ENCODE measurements at regions not wholly inside any gene's neighbourhood (a gene's known extent, or its start where the extent isn't known, plus 50 kb on each side); places are given as distances from the start of the nearest gene placed in this dataset.
A peak's percentile ranks its signal among the peaks of the same experiment; 100 is the strongest.

DNA sequence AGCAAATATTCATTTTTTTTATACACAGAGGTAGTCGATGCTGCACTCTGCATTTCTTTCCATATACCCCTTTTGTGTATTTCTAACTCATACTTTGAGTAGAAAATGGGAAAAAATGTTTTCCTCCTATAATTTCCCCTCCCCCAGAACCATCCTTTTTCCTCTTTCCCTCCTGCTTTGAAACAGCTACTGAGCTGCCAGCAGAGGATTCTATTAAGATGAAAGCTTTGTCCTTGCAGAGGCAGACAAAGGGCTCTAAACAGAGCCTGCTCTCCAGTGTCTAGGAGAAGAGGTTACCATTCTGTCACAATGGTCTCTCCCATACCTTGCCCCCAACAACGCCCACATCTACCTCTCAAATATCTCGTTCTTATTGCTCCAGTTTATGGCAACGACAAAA is 74.6 kb upstream of the OSBPL8 start:
- Histone ChIP-seq H3K4me1 (ENCODE audit: control insufficient read depth, insufficient read depth, low read length, poor library complexity, severe bottlenecking) (peaks cover 14% of the 10 kb centered on the region), H3K9me3 (ENCODE audit: control insufficient read depth, low read length) (no peaks in the 10 kb centered on the region), H3K36me3 (ENCODE audit: control insufficient read depth, insufficient read depth, low read length) (no peaks in the 10 kb centered on the region), H3K27ac (ENCODE audit: low read depth, low read length, severe bottlenecking) (peak overlapping the region; percentile 31), H3K4me3 (ENCODE audit: extremely low read depth, insufficient read depth, low read length, poor library complexity, severe bottlenecking) (no peak overlapping the region)
- WGBS, 2 experiments (ENCODE audit: insufficient coverage in 2 of 2), result 40% methylated on average over 1 of the region's 4 CpGs; no CpG with 5 or more reads in 1 of the 2 experiments

DNA sequence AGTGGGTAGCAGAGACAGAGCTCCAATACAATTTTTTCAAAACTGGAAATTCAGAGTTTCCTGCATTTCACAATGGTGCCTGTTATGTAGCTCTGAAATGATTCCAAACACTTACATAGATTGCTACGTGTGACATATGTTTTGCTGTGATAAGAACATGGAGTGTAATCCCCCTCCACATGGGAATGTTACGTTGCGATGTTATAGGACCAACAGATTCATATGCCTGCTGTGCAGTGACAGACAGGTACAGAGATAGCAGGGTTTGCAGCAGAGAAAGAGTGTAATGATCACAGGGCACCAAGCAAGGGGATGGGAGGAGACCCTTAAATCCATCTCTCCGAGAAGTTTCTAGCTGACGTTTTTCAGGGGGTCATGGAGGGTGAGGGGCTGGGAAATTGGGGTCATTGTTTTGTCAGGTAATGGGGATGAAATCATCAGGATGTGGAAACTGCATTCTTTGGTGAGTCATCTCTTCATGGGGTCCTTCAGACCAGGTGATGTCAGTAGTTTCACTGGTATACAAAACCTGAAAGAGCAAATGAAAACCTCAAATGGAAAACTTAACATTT is 76.6 kb upstream of the OSBPL8 start:
- 78 to 92% methylated on average over 2 to 5 of the region's 5 CpGs for WGBS, 2 experiments (ENCODE audit: insufficient coverage in 2 of 2)
- Histone ChIP-seq H3K9me3 (ENCODE audit: control insufficient read depth, low read length) (no peaks in the 10 kb centered on the region), H3K4me1 (ENCODE audit: control insufficient read depth, insufficient read depth, low read length, poor library complexity, severe bottlenecking) (peaks cover 14% of the 10 kb centered on the region), H3K36me3 (ENCODE audit: control insufficient read depth, insufficient read depth, low read length) (no peaks in the 10 kb centered on the region), H3K4me3 (ENCODE audit: extremely low read depth, insufficient read depth, low read length, poor library complexity, severe bottlenecking) (no peak overlapping the region), H3K27ac (ENCODE audit: low read depth, low read length, severe bottlenecking) (no peak overlapping the region)

DNA sequence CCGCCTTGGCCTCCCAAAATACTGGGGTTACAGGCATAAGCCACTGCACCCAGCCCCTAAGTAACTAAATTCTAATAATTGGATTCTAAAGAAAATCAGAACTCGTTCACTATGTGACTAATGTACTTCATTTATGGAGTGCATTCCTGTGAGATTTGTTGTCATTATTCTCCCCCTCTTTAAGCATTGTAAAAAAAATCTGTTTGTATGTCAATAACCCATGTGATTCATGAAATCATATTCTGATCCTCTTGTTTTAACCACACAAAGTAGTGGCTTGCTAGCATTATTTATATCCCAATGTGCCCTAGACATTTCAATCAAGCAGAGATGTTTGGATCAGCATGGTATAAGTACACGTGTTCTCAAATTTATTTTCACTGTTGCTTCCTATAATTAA is 78.2 kb upstream of the OSBPL8 start:
- Histone ChIP-seq H3K27ac (ENCODE audit: low read depth, low read length, severe bottlenecking) (no peak overlapping the region), H3K9me3 (ENCODE audit: control insufficient read depth, low read length) (no peaks in the 10 kb centered on the region), H3K4me3 (ENCODE audit: extremely low read depth, insufficient read depth, low read length, poor library complexity, severe bottlenecking) (no peak overlapping the region), H3K36me3 (ENCODE audit: control insufficient read depth, insufficient read depth, low read length) (no peaks in the 10 kb centered on the region), H3K4me1 (ENCODE audit: control insufficient read depth, insufficient read depth, low read length, poor library complexity, severe bottlenecking) (peaks cover 14% of the 10 kb centered on the region)
- WGBS, 2 experiments (ENCODE audit: insufficient coverage in 2 of 2), result 100% methylated on average over 1 of the region's 3 CpGs; no CpG with 5 or more reads in 1 of the 2 experiments

DNA sequence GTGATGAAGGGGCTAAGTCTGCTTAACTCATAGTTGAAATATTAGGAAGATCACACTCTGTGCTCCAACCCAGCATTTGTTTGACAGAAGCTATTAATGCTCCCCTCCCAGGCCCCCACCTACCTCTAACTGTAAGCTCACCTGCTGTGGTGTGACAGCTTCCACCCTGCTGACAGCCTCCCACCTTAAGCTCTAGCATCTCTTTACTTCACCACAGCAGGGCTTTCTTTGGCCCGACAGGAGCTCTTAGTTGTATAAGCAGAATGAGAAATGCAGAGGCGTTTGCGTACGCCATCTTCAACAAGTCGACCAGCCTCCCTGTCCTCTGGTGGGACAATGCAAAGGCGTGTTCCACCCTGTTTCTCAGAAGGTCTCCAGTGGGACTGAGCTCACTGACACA is 80.1 kb upstream of the OSBPL8 start:
- H3K4me3 ChIP-seq (ENCODE audit: extremely low read depth, insufficient read depth, low read length, poor library complexity, severe bottlenecking), result no peak overlapping the region
- peaks cover 4% of the 10 kb centered on the region for H3K4me1 ChIP-seq (ENCODE audit: control insufficient read depth, insufficient read depth, low read length, poor library complexity, severe bottlenecking)
- H3K9me3 ChIP-seq (ENCODE audit: control insufficient read depth, low read length), result no peaks in the 10 kb centered on the region
- H3K27ac ChIP-seq (ENCODE audit: low read depth, low read length, severe bottlenecking), result no peak overlapping the region
- 91 to 100% methylated on average over 2 to 5 of the region's 6 CpGs for WGBS, 2 experiments (ENCODE audit: insufficient coverage in 2 of 2)
- no peaks in the 10 kb centered on the region for H3K36me3 ChIP-seq (ENCODE audit: control insufficient read depth, insufficient read depth, low read length)

DNA sequence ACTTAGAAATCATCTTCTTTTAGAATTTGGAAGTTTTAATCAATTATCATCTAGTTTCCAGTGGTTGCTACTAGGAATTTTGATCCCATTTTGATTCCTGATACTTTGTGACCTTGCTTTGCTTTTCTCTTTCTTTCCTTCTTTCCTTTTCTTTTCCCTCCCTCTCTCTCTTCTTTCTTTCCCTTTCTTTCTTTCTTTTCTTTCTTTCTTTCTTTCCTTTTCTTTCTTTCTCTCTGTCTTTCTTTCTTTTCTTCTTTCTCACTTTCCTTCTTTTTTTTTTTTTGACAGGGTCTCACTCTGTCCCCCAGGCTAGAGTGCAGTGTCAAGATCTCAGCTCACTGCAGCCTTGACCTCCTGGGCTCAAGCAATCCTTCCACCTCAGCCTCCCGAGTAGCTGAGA is 81.5 kb upstream of the OSBPL8 start:
- H3K27ac ChIP-seq (ENCODE audit: low read depth, low read length, severe bottlenecking), result no peak overlapping the region
- no CpG with 5 or more reads among the region's 1 CpG for WGBS, 2 experiments (ENCODE audit: insufficient coverage in 2 of 2)
- no peak overlapping the region for H3K4me3 ChIP-seq (ENCODE audit: extremely low read depth, insufficient read depth, low read length, poor library complexity, severe bottlenecking)
- H3K9me3 ChIP-seq (ENCODE audit: control insufficient read depth, low read length), result no peaks in the 10 kb centered on the region
- peaks cover 4% of the 10 kb centered on the region for H3K4me1 ChIP-seq (ENCODE audit: control insufficient read depth, insufficient read depth, low read length, poor library complexity, severe bottlenecking)
- H3K36me3 ChIP-seq (ENCODE audit: control insufficient read depth, insufficient read depth, low read length), result no peaks in the 10 kb centered on the region

DNA sequence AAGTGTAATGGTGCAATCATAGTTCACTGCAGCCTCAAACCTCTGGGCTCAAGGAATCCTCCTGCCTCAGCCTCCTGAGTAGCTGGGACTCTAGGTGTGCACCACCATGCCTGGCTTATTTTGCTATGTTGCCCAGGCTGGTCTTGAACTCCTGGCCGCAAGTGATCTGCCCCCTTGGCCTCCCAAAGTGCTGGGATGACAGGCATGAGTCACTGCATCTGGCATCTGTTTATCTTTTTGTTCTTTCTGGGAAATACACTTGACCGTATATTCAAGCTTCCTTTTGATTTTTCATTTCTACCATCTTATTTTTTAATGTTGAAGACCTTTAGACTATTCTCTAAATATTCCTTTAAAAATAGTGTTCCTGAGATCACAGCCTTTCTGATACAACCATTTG is 82.4 kb upstream of the OSBPL8 start:
- Histone ChIP-seq H3K27ac (ENCODE audit: low read depth, low read length, severe bottlenecking) (no peak overlapping the region), H3K4me1 (ENCODE audit: control insufficient read depth, insufficient read depth, low read length, poor library complexity, severe bottlenecking) (no peaks in the 10 kb centered on the region), H3K9me3 (ENCODE audit: control insufficient read depth, low read length) (no peaks in the 10 kb centered on the region), H3K4me3 (ENCODE audit: extremely low read depth, insufficient read depth, low read length, poor library complexity, severe bottlenecking) (no peak overlapping the region), H3K36me3 (ENCODE audit: control insufficient read depth, insufficient read depth, low read length) (no peaks in the 10 kb centered on the region)
- 75 to 85% methylated on average over 1 to 2 of the region's 2 CpGs for WGBS, 2 experiments (ENCODE audit: insufficient coverage in 2 of 2)

DNA sequence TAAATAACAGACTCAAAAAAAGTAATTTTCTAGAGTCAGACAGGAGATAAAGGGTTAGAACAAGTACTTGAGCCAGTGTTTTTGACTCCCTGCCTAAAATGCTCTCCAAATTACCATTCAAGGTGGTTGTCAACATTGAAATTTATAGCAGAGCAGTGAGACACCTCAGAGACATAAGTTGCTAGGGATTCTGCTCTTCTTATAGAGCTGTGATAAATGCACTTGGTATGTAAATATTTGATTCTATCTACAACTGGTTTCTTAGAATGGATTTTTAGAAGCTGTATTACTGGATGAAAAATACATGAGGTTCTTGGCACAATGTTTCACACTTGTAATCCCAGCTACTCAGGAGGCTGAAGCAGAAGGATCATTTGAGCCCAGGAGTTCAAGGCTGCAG is 83.9 kb upstream of the OSBPL8 start:
- H3K9me3 ChIP-seq (ENCODE audit: control insufficient read depth, low read length), result no peaks in the 10 kb centered on the region
- H3K36me3 ChIP-seq (ENCODE audit: control insufficient read depth, insufficient read depth, low read length), result no peaks in the 10 kb centered on the region
- no peak overlapping the region for H3K27ac ChIP-seq (ENCODE audit: low read depth, low read length, severe bottlenecking)
- no peak overlapping the region for H3K4me3 ChIP-seq (ENCODE audit: extremely low read depth, insufficient read depth, low read length, poor library complexity, severe bottlenecking)
- H3K4me1 ChIP-seq (ENCODE audit: control insufficient read depth, insufficient read depth, low read length, poor library complexity, severe bottlenecking), result no peaks in the 10 kb centered on the region

DNA sequence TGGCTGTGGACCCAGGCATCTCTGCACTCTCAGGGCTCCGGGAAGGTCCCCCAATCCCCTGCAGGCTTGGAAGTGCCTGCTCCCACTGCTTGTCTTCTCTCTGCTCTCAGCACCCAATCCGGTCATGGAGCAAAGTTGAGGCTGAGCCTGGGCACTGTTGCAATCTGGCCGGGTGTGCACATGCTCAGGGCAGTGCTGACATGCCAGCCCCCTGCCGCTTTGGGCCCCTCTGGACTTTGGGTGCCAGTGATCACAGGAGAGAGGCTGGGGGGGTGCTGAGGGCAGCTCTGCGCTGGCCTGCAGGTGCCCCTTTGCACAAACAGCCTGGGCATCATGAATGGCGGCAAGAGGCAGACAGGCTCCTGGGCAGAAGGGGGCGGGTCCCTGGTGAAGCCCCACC is 85.4 kb upstream of the OSBPL8 start:
- 90 to 95% methylated on average over 4 to 7 of the region's 7 CpGs for WGBS, 2 experiments (ENCODE audit: insufficient coverage in 2 of 2)
- Histone ChIP-seq H3K36me3 (ENCODE audit: control insufficient read depth, insufficient read depth, low read length) (no peaks in the 10 kb centered on the region), H3K4me3 (ENCODE audit: extremely low read depth, insufficient read depth, low read length, poor library complexity, severe bottlenecking) (no peak overlapping the region), H3K9me3 (ENCODE audit: control insufficient read depth, low read length) (no peaks in the 10 kb centered on the region), H3K27ac (ENCODE audit: low read depth, low read length, severe bottlenecking) (no peak overlapping the region), H3K4me1 (ENCODE audit: control insufficient read depth, insufficient read depth, low read length, poor library complexity, severe bottlenecking) (peaks cover 5% of the 10 kb centered on the region)

DNA sequence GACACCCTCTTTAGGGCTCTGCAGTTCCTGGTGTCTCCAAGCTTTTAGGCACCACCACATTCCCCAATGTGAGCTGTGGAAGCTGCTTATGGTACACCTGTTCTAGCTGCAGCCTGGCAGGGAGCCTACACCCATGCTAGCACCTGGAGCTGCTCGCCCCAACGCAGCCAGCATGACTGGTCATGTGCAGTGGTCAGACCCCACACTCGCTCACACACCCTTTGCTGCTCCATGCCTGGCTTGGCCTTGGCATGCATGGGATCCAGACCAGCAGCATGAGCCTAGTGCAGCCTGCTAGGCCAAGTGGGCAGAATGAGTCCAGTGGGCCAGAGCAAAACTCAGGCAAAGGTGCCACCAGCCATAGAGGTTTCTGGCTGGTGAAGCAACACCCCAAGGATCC is 86.4 kb upstream of the OSBPL8 start:
- Histone ChIP-seq H3K4me3 (ENCODE audit: extremely low read depth, insufficient read depth, low read length, poor library complexity, severe bottlenecking) (no peak overlapping the region), H3K4me1 (ENCODE audit: control insufficient read depth, insufficient read depth, low read length, poor library complexity, severe bottlenecking) (peaks cover 5% of the 10 kb centered on the region), H3K27ac (ENCODE audit: low read depth, low read length, severe bottlenecking) (no peak overlapping the region), H3K36me3 (ENCODE audit: control insufficient read depth, insufficient read depth, low read length) (no peaks in the 10 kb centered on the region), H3K9me3 (ENCODE audit: control insufficient read depth, low read length) (no peaks in the 10 kb centered on the region)
- WGBS, 2 experiments (ENCODE audit: insufficient coverage in 2 of 2), result 100% methylated on average over 3 of the region's 3 CpGs

DNA sequence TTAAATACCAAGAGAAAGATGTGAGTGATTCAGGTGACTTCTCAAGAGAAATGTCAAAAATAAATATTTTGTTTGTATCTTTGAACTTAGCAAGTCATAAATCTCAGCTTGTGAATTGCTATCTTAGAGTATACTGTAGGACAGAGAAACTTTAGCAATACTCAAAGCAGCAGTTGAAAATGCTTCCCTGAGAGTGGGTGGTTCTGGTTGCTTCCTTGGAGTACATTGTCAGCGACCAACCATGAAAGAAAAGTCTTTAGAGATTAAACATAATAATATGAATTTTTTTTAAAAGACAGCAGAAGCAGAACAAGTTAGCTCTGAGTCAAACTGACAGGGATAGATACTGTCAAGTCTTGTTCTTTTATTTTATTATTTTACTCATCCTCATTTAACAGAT is 86.8 kb upstream of the OSBPL8 start:
- no CpG with 5 or more reads among the region's 1 CpG for WGBS, 2 experiments (ENCODE audit: insufficient coverage in 2 of 2)

DNA sequence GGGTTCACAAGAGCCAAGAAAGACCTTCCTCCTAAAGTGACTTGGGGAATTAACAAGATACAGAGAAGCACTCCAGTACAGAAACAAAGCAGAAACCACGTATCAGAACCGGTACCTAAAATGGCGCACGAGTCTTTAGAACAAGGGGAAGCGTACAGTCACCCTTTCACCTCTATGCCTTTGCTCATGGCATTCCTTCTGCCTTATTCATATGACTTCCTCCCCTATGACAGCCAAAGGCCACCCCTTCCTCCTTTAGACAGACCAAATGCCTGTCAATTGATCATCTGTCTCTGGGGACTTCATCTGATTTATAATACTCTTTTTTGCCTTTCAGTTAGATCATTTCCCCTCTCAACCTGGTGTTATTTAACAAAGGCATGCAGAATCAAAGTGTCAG is 89.5 kb upstream of the OSBPL8 start:
- H3K4me3 ChIP-seq (ENCODE audit: extremely low read depth, insufficient read depth, low read length, poor library complexity, severe bottlenecking), result no peak overlapping the region
- peaks cover 5% of the 10 kb centered on the region for H3K4me1 ChIP-seq (ENCODE audit: control insufficient read depth, insufficient read depth, low read length, poor library complexity, severe bottlenecking)
- no peaks in the 10 kb centered on the region for H3K36me3 ChIP-seq (ENCODE audit: control insufficient read depth, insufficient read depth, low read length)
- 88 to 95% methylated on average over 5 of the region's 5 CpGs for WGBS, 2 experiments (ENCODE audit: insufficient coverage in 2 of 2)
- H3K9me3 ChIP-seq (ENCODE audit: control insufficient read depth, low read length), result no peaks in the 10 kb centered on the region
- H3K27ac ChIP-seq (ENCODE audit: low read depth, low read length, severe bottlenecking), result no peak overlapping the region

More for the DNA sequence above, 86.8 kb upstream of the OSBPL8 start:
- peaks cover 5% of the 10 kb centered on the region for H3K4me1 ChIP-seq (ENCODE audit: control insufficient read depth, insufficient read depth, low read length, poor library complexity, severe bottlenecking)
- H3K4me3 ChIP-seq (ENCODE audit: extremely low read depth, insufficient read depth, low read length, poor library complexity, severe bottlenecking), result no peak overlapping the region
- H3K9me3 ChIP-seq (ENCODE audit: control insufficient read depth, low read length), result no peaks in the 10 kb centered on the region
- no peak overlapping the region for H3K27ac ChIP-seq (ENCODE audit: low read depth, low read length, severe bottlenecking)
- H3K36me3 ChIP-seq (ENCODE audit: control insufficient read depth, insufficient read depth, low read length), result no peaks in the 10 kb centered on the region
